HL-60/S4 treated with retinoic acid at 250 ng/mL for 4 days and 3 days (cell line): ENCODE measurements at regions not wholly inside any gene's neighbourhood (a gene's known extent, or its start where the extent isn't known, plus 50 kb on each side); places are given as distances from the start of the nearest gene placed in this dataset.
"Not testable (repeated sequence)": the region's sequence is repeated elsewhere in the genome, so short reads cannot be mapped to it uniquely, and the experiment has no call there.

Experiments used
- in situ Hi-C: fragments of 300-500 bp; cut with MboI; formaldehyde crosslinking; loops from 2 replicates; pipeline ENCODE4 v1.7.0; 2022; ENCODE audit warnings: low sequenced_read_pairs

GRCh38 chr3:192968901-192969300, 51.2 kb upstream of the MB21D2 start:
- in situ Hi-C loops: not testable (repeated sequence)

GRCh38 chr3:192980632-192981031, 63.0 kb upstream of the MB21D2 start:
- in situ Hi-C loops: no loop called here

- in situ Hi-C loops: no loop called here
Observed at GRCh38 chr3:192986379-192986778, 68.7 kb upstream of the MB21D2 start.

GRCh38 chr3:192991356-192991755, 73.7 kb upstream of the MB21D2 start:
- in situ Hi-C loops: no loop called here

- in situ Hi-C loops: no loop called here
Observed at GRCh38 chr3:192992361-192992760, 74.7 kb upstream of the MB21D2 start.

- in situ Hi-C loops: no loop called here
Observed at GRCh38 chr3:192993411-192993810, 75.8 kb upstream of the MB21D2 start.

- in situ Hi-C loops: not testable (repeated sequence)
Observed at GRCh38 chr3:193001113-193001512, 83.5 kb upstream of the MB21D2 start.

GRCh38 chr3:193003624-193004023, 86.0 kb upstream of the MB21D2 start:
- in situ Hi-C loops: not testable (repeated sequence)

- in situ Hi-C loops: no loop called here
Observed at GRCh38 chr3:193008654-193009053, 91.0 kb upstream of the MB21D2 start.

GRCh38 chr3:193010191-193010590, 92.5 kb upstream of the MB21D2 start:
- in situ Hi-C loops: no loop called here

GRCh38 chr3:193011958-193012357, 94.3 kb upstream of the MB21D2 start:
- in situ Hi-C loops: no loop called here

GRCh38 chr3:193014902-193015301, 97.2 kb upstream of the MB21D2 start:
- in situ Hi-C loops: no loop called here

GRCh38 chr3:193016437-193016901, 98.8 kb upstream of the MB21D2 start:
- in situ Hi-C loops: no loop called here

- in situ Hi-C loops: no loop called here
Observed at GRCh38 chr3:193021506-193022010, 103.9 kb upstream of the MB21D2 start.

- in situ Hi-C loops: no loop called here
Observed at GRCh38 chr3:193023218-193023617, 105.6 kb upstream of the MB21D2 start.

GRCh38 chr3:193028258-193028657, 110.6 kb upstream of the MB21D2 start:
- in situ Hi-C loops: no loop called here

- in situ Hi-C loops: no loop called here
Observed at GRCh38 chr3:193029800-193030199, 112.1 kb upstream of the MB21D2 start.

GRCh38 chr3:193030276-193030675, 112.6 kb upstream of the MB21D2 start:
- in situ Hi-C loops: no loop called here

GRCh38 chr3:193031911-193032310, 114.3 kb upstream of the MB21D2 start:
- in situ Hi-C loops: no loop called here

- in situ Hi-C loops: no loop called here
Observed at GRCh38 chr3:193033226-193033780, 115.6 kb upstream of the MB21D2 start.

- in situ Hi-C loops: not testable (repeated sequence)
Observed at GRCh38 chr3:193037828-193038227, 120.2 kb upstream of the MB21D2 start.

- in situ Hi-C loops: no loop called here
Observed at GRCh38 chr3:193039058-193039457, 121.4 kb upstream of the MB21D2 start.
